Stimulated activated naive CD8-positive, alpha-beta T cell treated with anti-CD3 and anti-CD28 coated beads, Interleukin-15, Interleukin-2, amounts not matched to agents 100 ng/mL and 50 ng/mL, for 24 hours (primary cell): ENCODE measurements at regions not wholly inside any gene's neighbourhood (a gene's known extent, or its start where the extent isn't known, plus 50 kb on each side); places are given as distances from the start of the nearest gene placed in this dataset.
"Not testable (repeated sequence)": the region's sequence is repeated elsewhere in the genome, so short reads cannot be mapped to it uniquely, and the experiment has no call there.

Experiments
- H3K27ac Mint-ChIP-seq: one replicate; pipeline ENCODE4 v1.8.0; 2021; ENCODE audit warnings: mild to moderate bottlenecking, mixed read lengths
- H3K27me3 Mint-ChIP-seq: one replicate; pipeline ENCODE4 v1.8.0; 2021; ENCODE audit warnings: mixed read lengths
- H3K36me3 Mint-ChIP-seq: one replicate; pipeline ENCODE4 v1.8.0; 2021; ENCODE audit warnings: low read depth, mixed read lengths
- H3K4me1 Mint-ChIP-seq: one replicate; pipeline ENCODE4 v1.8.0; 2021; ENCODE audit warnings: low read depth, mixed read lengths
- H3K4me3 Mint-ChIP-seq: one replicate; pipeline ENCODE4 v1.8.0; 2021; ENCODE audit warnings: mild to moderate bottlenecking, mixed read lengths
- H3K9me3 Mint-ChIP-seq: one replicate; pipeline ENCODE4 v1.8.0; 2021; ENCODE audit warnings: mixed read lengths

DNA sequence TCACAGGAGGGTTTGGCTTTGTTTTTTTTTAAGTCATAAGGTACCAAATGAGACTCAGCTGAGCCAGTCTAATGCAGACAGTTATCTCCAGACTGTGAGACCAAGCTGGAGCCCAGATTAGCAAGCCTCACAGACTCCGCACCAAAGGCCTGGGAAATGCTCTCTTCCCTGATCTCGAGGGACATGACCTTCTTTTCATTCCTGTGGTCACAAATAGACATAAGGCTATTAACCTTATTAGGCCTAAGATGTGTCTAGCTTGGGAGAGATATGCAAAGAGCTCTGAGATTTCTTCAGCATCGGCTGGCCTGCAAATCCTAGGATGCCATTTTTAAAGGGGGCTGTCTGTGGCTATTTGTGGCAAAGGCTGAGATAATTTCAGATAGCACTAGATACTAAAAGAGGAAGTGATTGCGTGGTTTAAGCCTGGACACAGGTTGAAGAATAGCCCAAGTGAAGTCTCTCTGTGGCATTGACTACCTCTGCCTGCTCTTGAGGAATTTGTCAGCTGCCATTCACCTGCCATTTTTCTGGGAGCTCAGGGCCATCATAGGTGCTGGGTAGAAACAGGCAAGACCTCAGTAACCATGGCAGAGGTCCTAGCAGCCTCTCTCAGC lies 301.3 kb downstream of the SIPA1L2 start:
- H3K4me1 Mint-ChIP-seq: no peaks in the 10 kb centered on the region
- H3K36me3 Mint-ChIP-seq: no peaks in the 10 kb centered on the region
- H3K27me3 Mint-ChIP-seq: peaks cover 10% of the 10 kb centered on the region
- no peak overlapping the region for H3K27ac Mint-ChIP-seq
- H3K9me3 Mint-ChIP-seq: peaks cover 3% of the 10 kb centered on the region
- H3K4me3 Mint-ChIP-seq: no peak overlapping the region

DNA sequence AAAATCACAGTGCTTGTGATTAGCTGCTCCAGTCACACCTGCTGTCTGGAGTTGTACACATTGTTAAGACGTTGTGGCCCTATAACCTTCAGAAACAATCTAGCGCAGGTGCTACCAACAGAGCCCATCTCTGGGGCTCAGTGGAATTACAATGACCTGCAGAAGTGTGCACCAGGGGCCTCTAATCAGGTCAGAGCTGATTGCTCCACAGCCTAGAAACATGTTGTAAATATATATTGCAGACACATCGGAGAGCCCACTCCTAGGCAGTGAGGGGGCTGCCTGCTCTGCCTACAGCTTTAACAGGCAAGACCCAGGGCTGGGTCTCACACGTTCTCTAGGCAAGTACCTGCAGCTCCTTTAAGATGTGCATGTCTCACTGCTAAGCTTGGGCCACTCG lies 302.0 kb downstream of the SIPA1L2 start:
- peaks cover 4% of the 10 kb centered on the region for H3K27me3 Mint-ChIP-seq
- no peaks in the 10 kb centered on the region for H3K4me1 Mint-ChIP-seq
- no peak overlapping the region for H3K27ac Mint-ChIP-seq

DNA sequence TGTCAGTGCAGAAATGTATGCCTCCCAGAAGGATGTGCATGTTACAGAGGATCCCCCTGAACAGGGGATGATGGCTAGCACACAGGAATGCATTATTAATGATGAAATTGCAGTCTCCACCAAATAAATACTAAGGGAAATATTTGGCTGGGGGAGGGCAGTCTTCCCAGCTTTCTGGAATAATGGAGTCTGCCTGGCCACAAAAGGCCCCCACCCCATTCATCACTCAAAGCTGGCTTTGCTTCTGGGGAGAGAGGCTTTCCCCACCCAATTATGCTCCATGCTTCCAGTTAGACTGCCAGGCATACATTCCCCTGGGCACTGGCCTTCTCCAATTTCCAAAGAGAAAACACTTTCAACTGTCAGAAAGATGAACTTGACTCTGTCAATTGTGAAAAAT lies 302.7 kb downstream of the SIPA1L2 start:
- Mint-ChIP-seq H3K4me3 (no peak overlapping the region), H3K36me3 (no peaks in the 10 kb centered on the region), H3K27me3 (peaks cover 4% of the 10 kb centered on the region), H3K27ac (no peak overlapping the region), H3K9me3 (peaks cover 3% of the 10 kb centered on the region), H3K4me1 (no peaks in the 10 kb centered on the region)

More for the DNA sequence above, 302.0 kb downstream of the SIPA1L2 start:
- H3K9me3 Mint-ChIP-seq: peaks cover 3% of the 10 kb centered on the region
- H3K4me3 Mint-ChIP-seq: no peak overlapping the region
- no peaks in the 10 kb centered on the region for H3K36me3 Mint-ChIP-seq

GRCh38 chr1:232322162-232322734 lies 307.7 kb downstream of the SIPA1L2 start:
- H3K4me1 Mint-ChIP-seq: no peaks in the 10 kb centered on the region
- no peak overlapping the region for H3K27ac Mint-ChIP-seq
- H3K27me3 Mint-ChIP-seq: no peaks in the 10 kb centered on the region
- no peak overlapping the region for H3K4me3 Mint-ChIP-seq
- H3K36me3 Mint-ChIP-seq: no peaks in the 10 kb centered on the region
- no peaks in the 10 kb centered on the region for H3K9me3 Mint-ChIP-seq

- Mint-ChIP-seq H3K27me3 (no peaks in the 10 kb centered on the region), H3K4me3 (no peak overlapping the region), H3K36me3 (no peaks in the 10 kb centered on the region), H3K27ac (no peak overlapping the region), H3K4me1 (no peaks in the 10 kb centered on the region), H3K9me3 (no peaks in the 10 kb centered on the region)
Measured at GRCh38 chr1:232319518-232320210, 310.3 kb downstream of the SIPA1L2 start.

GRCh38 chr1:232319072-232319471 lies 310.9 kb downstream of the SIPA1L2 start:
- no peaks in the 10 kb centered on the region for H3K9me3 Mint-ChIP-seq
- H3K4me3 Mint-ChIP-seq: no peak overlapping the region

DNA sequence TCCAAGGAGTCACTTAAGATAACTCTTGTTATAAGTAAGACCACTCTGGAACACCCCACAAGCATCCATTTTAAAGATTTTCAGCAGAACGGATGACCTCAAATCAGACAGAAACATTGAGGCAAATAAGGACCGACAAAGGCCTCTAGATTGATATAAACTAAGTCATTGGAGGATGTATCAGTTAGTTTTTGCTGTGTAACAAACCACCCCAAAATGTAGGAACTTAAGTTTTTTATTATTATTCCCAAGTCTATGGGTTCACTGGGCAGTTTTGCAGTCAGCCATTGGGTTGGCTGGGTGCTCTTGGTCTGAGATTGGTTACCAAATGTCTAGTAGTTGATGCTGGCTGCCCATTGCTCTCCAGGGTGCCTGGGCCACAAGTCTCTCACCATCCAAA lies 311.8 kb downstream of the SIPA1L2 start:
- Mint-ChIP-seq H3K4me1 (no peaks in the 10 kb centered on the region), H3K36me3 (peaks cover 2% of the 10 kb centered on the region), H3K9me3 (peaks cover 6% of the 10 kb centered on the region), H3K27me3 (no peaks in the 10 kb centered on the region), H3K4me3 (no peak overlapping the region), H3K27ac (no peak overlapping the region)

More at GRCh38 chr1:232319072-232319471, 310.9 kb downstream of the SIPA1L2 start:
- no peaks in the 10 kb centered on the region for H3K36me3 Mint-ChIP-seq
- no peaks in the 10 kb centered on the region for H3K27me3 Mint-ChIP-seq
- H3K27ac Mint-ChIP-seq: no peak overlapping the region
- no peaks in the 10 kb centered on the region for H3K4me1 Mint-ChIP-seq

DNA sequence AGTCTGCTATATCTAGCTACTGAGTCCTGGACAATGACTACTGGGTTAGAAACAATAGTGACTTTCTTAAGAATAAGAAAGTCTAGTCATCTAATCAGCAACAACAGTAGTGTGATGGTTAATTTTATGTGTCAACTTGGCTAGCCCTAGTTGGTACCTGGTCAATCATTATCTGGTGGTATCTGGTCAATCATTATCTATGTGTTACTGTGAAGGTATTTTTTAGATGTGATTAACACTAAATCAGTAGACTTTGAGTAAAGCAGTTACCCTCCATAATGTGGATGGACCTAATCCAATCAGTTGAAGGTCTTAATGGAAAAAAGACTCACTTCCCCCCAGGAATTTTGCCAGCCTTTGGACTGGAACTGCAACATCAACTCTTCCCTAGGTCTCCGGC lies 312.6 kb downstream of the SIPA1L2 start:
- Mint-ChIP-seq H3K27me3 (no peaks in the 10 kb centered on the region), H3K27ac (no peak overlapping the region), H3K4me1 (no peaks in the 10 kb centered on the region), H3K9me3 (peaks cover 11% of the 10 kb centered on the region), H3K4me3 (no peak overlapping the region), H3K36me3 (peaks cover 4% of the 10 kb centered on the region)

DNA sequence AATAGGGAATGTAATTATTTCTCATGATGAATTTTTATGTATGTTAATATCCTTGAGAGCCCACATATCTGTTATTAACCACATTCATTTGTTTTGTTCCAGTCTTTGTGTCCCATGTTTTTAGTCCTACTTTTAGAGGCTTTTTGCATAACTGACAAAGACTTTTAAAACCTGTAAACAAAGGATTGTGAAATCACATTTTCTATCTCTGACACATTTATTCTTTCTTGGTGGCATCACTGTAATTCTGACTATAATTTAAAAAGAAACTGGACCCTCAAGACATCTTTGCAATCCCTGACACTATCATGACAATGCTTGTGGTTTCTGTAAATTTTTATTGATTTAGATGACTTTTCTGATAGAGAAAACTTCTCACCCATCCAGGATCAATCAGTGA lies 313.1 kb downstream of the SIPA1L2 start:
- Mint-ChIP-seq H3K27me3 (no peaks in the 10 kb centered on the region), H3K9me3 (peaks cover 11% of the 10 kb centered on the region), H3K4me3 (no peak overlapping the region), H3K27ac (no peak overlapping the region), H3K36me3 (peaks cover 4% of the 10 kb centered on the region), H3K4me1 (no peaks in the 10 kb centered on the region)

GRCh38 chr1:232313876-232314275 lies 316.1 kb downstream of the SIPA1L2 start:
- not testable (repeated sequence) for H3K27ac Mint-ChIP-seq, H3K4me1 Mint-ChIP-seq, H3K27me3 Mint-ChIP-seq, H3K4me3 Mint-ChIP-seq, H3K36me3 Mint-ChIP-seq
- peaks cover 11% of the 10 kb centered on the region for H3K9me3 Mint-ChIP-seq

GRCh38 chr1:232310541-232310940 lies 319.4 kb downstream of the SIPA1L2 start:
- Mint-ChIP-seq H3K4me3 (no peak overlapping the region), H3K4me1 (no peaks in the 10 kb centered on the region), H3K36me3 (peaks cover 4% of the 10 kb centered on the region), H3K27ac (no peak overlapping the region), H3K9me3 (peaks cover 11% of the 10 kb centered on the region), H3K27me3 (peaks cover 10% of the 10 kb centered on the region)

GRCh38 chr1:232308616-232309015 lies 321.3 kb downstream of the SIPA1L2 start:
- H3K4me3 Mint-ChIP-seq: no peak overlapping the region
- no peaks in the 10 kb centered on the region for H3K4me1 Mint-ChIP-seq
- peaks cover 8% of the 10 kb centered on the region for H3K9me3 Mint-ChIP-seq
- H3K36me3 Mint-ChIP-seq: peaks cover 4% of the 10 kb centered on the region
- H3K27ac Mint-ChIP-seq: no peak overlapping the region
- peaks cover 17% of the 10 kb centered on the region for H3K27me3 Mint-ChIP-seq

DNA sequence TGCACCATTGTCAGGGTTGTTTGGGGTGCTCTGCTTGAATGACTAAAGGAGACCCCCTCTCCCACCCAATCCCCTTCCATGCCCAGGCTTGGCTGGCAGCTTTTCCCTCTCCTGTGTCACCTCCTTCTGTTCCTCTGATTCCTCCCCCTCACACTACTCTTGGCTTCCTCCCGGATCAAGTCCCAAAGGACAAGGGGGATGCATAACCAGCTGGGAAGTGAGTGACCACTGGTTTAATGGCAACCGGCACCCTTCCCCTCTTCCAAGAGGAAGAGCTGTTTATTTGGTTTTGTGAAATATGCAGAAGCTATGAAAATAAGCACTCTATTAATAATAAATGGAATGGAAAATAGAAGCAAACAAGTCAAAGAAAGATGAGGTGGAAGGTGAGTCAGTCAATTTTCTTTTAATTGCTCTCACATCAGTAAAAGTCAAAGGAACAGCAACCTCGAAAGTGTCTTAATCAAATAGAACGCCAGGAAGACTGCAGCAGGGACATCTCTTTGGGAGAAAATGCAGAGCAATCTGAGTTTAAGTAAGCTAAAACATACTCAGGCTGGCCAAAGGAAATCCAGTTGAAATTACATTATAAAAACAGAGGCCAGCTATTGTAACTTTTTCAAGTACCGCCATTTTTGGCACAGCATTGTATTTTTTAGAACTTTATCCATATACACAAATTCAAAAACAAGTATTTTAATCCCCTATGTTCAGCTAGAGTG lies 322.5 kb downstream of the SIPA1L2 start:
- Mint-ChIP-seq H3K27ac (no peak overlapping the region), H3K27me3 (peaks cover 19% of the 10 kb centered on the region), H3K4me3 (no peak overlapping the region), H3K9me3 (no peaks in the 10 kb centered on the region), H3K4me1 (no peaks in the 10 kb centered on the region), H3K36me3 (no peaks in the 10 kb centered on the region)

DNA sequence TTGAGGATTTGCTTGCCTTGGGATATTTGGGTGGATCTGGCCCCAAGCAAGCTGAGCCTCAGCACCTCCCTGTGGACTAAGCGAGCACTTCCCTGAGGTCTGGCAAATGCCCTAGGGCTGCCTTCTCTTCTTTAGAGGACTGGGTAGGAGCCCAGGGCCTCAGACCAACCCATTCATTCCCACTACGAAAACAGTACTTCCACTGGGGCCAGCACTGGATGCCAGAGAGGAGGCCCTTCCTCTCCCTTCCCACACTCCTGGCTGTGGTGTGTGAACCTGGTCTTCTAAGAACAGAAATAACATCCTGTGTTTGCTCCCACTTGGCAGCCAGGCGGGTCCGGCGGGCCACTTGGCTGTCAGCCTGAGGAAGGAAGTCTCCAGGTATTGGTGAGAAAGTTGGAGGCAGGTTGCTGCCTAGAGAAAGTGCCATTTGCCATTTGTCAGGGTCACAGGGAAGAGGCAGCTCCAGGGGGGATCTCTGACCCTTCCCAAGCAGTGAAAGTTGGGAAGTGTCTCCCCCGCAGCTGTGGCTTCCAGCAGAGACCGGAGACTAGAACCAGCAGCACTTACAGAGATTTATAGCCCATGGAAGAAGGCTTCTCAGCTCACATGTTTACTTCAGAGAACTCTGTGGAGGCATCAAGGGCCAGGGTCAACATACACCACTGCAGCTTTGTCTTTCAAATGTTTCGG lies 323.5 kb downstream of the SIPA1L2 start:
- Mint-ChIP-seq H3K27me3 (peaks cover 25% of the 10 kb centered on the region), H3K4me1 (no peaks in the 10 kb centered on the region), H3K36me3 (no peaks in the 10 kb centered on the region), H3K27ac (no peak overlapping the region), H3K4me3 (no peak overlapping the region), H3K9me3 (no peaks in the 10 kb centered on the region)

DNA sequence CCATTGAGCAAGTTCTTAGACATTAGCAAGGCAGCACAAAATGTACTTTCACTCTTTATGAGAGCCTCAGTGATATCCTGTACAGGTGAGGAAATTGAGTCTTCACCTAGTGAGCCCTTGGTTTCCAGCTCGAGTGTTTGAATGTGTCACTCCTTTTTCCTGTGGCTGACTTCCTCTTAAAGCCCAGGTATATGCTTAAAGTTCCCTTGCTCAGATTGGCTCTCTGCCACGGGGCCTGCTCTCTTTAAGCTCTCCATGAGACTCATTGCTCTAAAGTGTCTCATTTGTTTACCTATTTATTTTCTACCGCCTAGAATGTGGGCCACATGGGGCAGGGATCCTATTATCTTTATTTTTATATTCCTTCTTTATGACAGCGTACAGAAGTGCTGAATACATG lies 324.9 kb downstream of the SIPA1L2 start:
- Mint-ChIP-seq H3K27me3 (peaks cover 33% of the 10 kb centered on the region), H3K27ac (no peak overlapping the region), H3K4me3 (no peak overlapping the region), H3K4me1 (no peaks in the 10 kb centered on the region), H3K9me3 (no peaks in the 10 kb centered on the region), H3K36me3 (no peaks in the 10 kb centered on the region)
